Activated naive CD4-positive, alpha-beta T cell treated with anti-CD3 and anti-CD28 coated beads for 36 hours (primary cell): ENCODE measurements at regions not wholly inside any gene's neighbourhood (a gene's known extent, or its start where the extent isn't known, plus 50 kb on each side); places are given as distances from the start of the nearest gene placed in this dataset.

Source experiments
- CTCF ChIA-PET: fragments of 350-600 bp; sonication (Branson Sonifier 250); formaldehyde crosslinking; loops from one replicate; lab custom pipeline; 2021; ENCODE audit warnings: antibody characterized with exemption; lab: Charles Lee
- DNase-seq: peaks from one replicate; pipeline ENCODE4 v3.0.0-alpha.2; 2020
- H3K27ac Mint-ChIP-seq: one replicate; pipeline ENCODE4 v1.8.0; 2021; ENCODE audit warnings: mild to moderate bottlenecking, mixed read lengths
- H3K27me3 Mint-ChIP-seq: one replicate; pipeline ENCODE4 v1.8.0; 2021; ENCODE audit warnings: low read depth, mixed read lengths
- H3K36me3 Mint-ChIP-seq: one replicate; pipeline ENCODE4 v1.8.0; 2021; ENCODE audit warnings: low read depth, mixed read lengths
- H3K4me1 Mint-ChIP-seq: one replicate; pipeline ENCODE4 v1.8.0; 2021; ENCODE audit warnings: low read depth, mixed read lengths
- H3K4me3 Mint-ChIP-seq: one replicate; pipeline ENCODE4 v1.8.0; 2021; ENCODE audit warnings: mild to moderate bottlenecking, moderate library complexity, mixed read lengths
- H3K9me3 Mint-ChIP-seq: one replicate; pipeline ENCODE4 v1.8.0; 2021; ENCODE audit warnings: mixed read lengths
- intact Hi-C: fragments of 100-400 bp; cut with micrococcal nuclease; formaldehyde crosslinking; loops from one replicate; pipeline ENCODE4 v1.15.1; 2023

GRCh38 chr18:57910817-57911216 lies 107.7 kb upstream of the ATP8B1 start:
- peaks cover 11% of the 10 kb centered on the region for H3K27me3 Mint-ChIP-seq
- CTCF ChIA-PET = interaction anchor here (1.0 to 1.2 kb wide), 2 partner anchors 13 to 48 kb away, joined by 3 to 4 read pairs; no protein-coding TSS in a partner anchor
- intact Hi-C loops = no loop called here
- no peaks in the 10 kb centered on the region for H3K36me3 Mint-ChIP-seq
- H3K9me3 Mint-ChIP-seq = no peaks in the 10 kb centered on the region
- peak; percentile 28 for DNase-seq
- H3K27ac Mint-ChIP-seq = no peak overlapping the region
- H3K4me3 Mint-ChIP-seq = no peak overlapping the region
- H3K4me1 Mint-ChIP-seq = peaks cover 4% of the 10 kb centered on the region

GRCh38 chr18:57910134-57910533 lies 107.0 kb upstream of the ATP8B1 start:
- Mint-ChIP-seq H3K27me3 (peaks cover 13% of the 10 kb centered on the region), H3K36me3 (no peaks in the 10 kb centered on the region), H3K4me3 (no peak overlapping the region), H3K27ac (no peak overlapping the region), H3K9me3 (no peaks in the 10 kb centered on the region), H3K4me1 (no peaks in the 10 kb centered on the region)
- CTCF ChIA-PET = interaction anchor here (1.0 kb wide), 1 partner anchor 49 kb away, joined by 3 read pairs; no protein-coding TSS in a partner anchor
- DNase-seq = no peak
- intact Hi-C loops = no loop called here

DNA sequence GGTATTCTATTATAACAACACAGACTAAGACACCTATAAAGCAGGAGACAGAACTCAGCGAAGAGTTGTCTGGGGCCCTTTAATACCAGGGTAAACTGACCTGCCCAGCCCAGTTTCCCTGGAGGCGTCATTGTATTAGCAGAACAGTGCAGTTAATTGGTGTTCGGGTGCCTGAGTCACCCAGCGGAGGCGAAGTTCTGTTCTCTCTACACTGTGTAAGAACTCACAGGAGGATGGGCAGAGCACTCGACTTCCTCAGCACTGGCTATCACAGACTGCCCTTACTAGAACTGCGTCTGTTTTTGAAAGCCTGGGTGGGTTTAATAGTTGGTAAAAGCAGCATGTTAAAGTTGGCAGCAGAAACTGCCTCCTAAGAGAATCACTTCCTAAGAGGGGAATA lies 106.5 kb upstream of the ATP8B1 start:
- H3K36me3 Mint-ChIP-seq = no peaks in the 10 kb centered on the region
- CTCF ChIA-PET = interaction anchor here (1.0 kb wide), 1 partner anchor 49 kb away, joined by 3 read pairs; no protein-coding TSS in a partner anchor
- H3K27ac Mint-ChIP-seq = no peak overlapping the region
- no peak for DNase-seq
- no peaks in the 10 kb centered on the region for H3K4me1 Mint-ChIP-seq
- intact Hi-C loops = no loop called here
- H3K27me3 Mint-ChIP-seq = peaks cover 13% of the 10 kb centered on the region
- H3K4me3 Mint-ChIP-seq = no peak overlapping the region
- no peaks in the 10 kb centered on the region for H3K9me3 Mint-ChIP-seq

- no peak overlapping the region for H3K4me3 Mint-ChIP-seq
- no peaks in the 10 kb centered on the region for H3K4me1 Mint-ChIP-seq
- no peaks in the 10 kb centered on the region for H3K9me3 Mint-ChIP-seq
- H3K36me3 Mint-ChIP-seq = no peaks in the 10 kb centered on the region
- DNase-seq = no peak
- intact Hi-C loops = no loop called here
- H3K27ac Mint-ChIP-seq = no peak overlapping the region
- H3K27me3 Mint-ChIP-seq = peaks cover 11% of the 10 kb centered on the region
- CTCF ChIA-PET = interaction anchor here (1.0 to 1.3 kb wide), 2 partner anchors 9 to 26 kb away, joined by 3 to 5 read pairs; no protein-coding TSS in a partner anchor
Observed at GRCh38 chr18:57908092-57908491, 105.0 kb upstream of the ATP8B1 start.

DNA sequence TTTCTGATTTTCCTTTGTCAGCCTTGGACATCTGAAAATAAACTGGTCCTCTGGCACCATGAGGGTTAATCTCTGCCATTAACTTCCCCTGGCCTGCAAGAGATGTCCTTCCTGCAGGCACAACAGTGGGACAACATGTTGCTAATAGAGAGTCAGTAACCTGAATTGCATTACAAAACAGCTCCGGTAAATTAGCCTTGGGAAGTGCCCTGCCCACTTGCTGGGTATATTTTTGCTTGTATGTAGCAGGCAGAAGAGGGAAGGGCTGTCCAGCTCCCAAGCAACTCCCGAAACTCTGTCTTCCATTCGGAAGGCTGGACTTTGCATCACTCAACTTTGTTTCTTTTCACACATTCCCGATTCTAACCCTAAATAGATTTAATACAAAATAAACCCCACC lies 104.4 kb upstream of the ATP8B1 start:
- Mint-ChIP-seq H3K4me3 (no peak overlapping the region), H3K27ac (no peak overlapping the region), H3K4me1 (no peaks in the 10 kb centered on the region), H3K9me3 (no peaks in the 10 kb centered on the region), H3K36me3 (no peaks in the 10 kb centered on the region), H3K27me3 (peaks cover 11% of the 10 kb centered on the region)
- intact Hi-C loops = no loop called here
- no peak for DNase-seq
- CTCF ChIA-PET = interaction anchor here (1.3 kb wide), 1 partner anchor 8 kb away, joined by 5 read pairs; no protein-coding TSS in a partner anchor

- Mint-ChIP-seq H3K4me1 (no peaks in the 10 kb centered on the region), H3K27ac (no peak overlapping the region), H3K9me3 (no peaks in the 10 kb centered on the region), H3K36me3 (no peaks in the 10 kb centered on the region), H3K27me3 (peaks cover 11% of the 10 kb centered on the region), H3K4me3 (no peak overlapping the region)
- no peak for DNase-seq
- CTCF ChIA-PET = no interaction called here
- intact Hi-C loops = no loop called here
Observed at GRCh38 chr18:57906852-57907251, 103.7 kb upstream of the ATP8B1 start.

DNA sequence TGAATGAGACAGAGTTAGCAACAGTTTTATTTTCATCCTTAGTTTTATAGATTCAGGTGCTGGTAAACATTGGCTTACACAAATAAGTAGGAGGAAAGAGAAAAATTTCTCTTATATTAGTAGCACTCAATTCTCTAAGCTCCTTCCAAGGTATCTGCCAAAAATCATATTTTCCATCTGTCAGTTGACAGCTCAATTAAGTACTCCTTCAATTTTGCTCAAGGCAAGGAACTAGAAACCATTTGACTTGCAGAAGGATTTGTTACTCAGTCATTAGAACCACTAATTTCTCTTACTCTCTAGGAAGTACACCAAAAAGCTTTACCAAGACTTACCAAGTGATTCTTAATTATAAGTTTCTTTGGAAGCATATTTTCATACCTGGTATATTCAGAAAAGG lies 101.4 kb upstream of the ATP8B1 start:
- no peaks in the 10 kb centered on the region for H3K9me3 Mint-ChIP-seq
- no peak overlapping the region for H3K27ac Mint-ChIP-seq
- DNase-seq = no peak
- CTCF ChIA-PET = interaction anchor here (1.2 kb wide), 1 partner anchor 10 kb away, joined by 4 read pairs; no protein-coding TSS in a partner anchor
- H3K36me3 Mint-ChIP-seq = no peaks in the 10 kb centered on the region
- intact Hi-C loops = no loop called here
- H3K4me3 Mint-ChIP-seq = no peak overlapping the region
- H3K4me1 Mint-ChIP-seq = no peaks in the 10 kb centered on the region
- peaks cover 11% of the 10 kb centered on the region for H3K27me3 Mint-ChIP-seq

DNA sequence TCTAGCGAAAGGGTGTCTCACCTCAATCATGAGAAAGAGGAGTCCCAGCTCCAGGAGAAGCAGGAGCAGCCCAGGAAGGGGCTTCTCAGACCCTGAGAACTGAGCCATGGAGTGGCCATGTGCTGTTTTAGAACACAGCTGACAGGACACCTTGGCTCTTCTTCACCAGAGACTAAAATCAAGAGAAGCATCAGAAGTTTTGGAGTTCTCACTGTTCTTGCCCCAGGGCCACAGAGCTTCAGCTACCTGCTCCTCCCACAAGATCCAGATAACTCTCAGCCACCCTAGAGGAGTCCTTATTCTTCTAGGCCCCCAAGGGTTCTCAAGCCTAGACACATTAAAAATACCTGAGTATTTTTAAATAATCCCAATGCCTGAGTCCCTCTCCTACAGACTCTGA lies 99.6 kb upstream of the ATP8B1 start:
- no peaks in the 10 kb centered on the region for H3K4me1 Mint-ChIP-seq
- no peak overlapping the region for H3K4me3 Mint-ChIP-seq
- no peak overlapping the region for H3K27ac Mint-ChIP-seq
- no peak for DNase-seq
- intact Hi-C loops = no loop called here
- H3K27me3 Mint-ChIP-seq = peaks cover 11% of the 10 kb centered on the region
- no peaks in the 10 kb centered on the region for H3K36me3 Mint-ChIP-seq
- H3K9me3 Mint-ChIP-seq = no peaks in the 10 kb centered on the region
- CTCF ChIA-PET = interaction anchor here (0.6 kb wide), 2 partner anchors 74 to 436 kb away, joined by 3 to 4 read pairs; no protein-coding TSS in a partner anchor

GRCh38 chr18:57901825-57902589 lies 98.9 kb upstream of the ATP8B1 start:
- H3K36me3 Mint-ChIP-seq = no peaks in the 10 kb centered on the region
- no peaks in the 10 kb centered on the region for H3K9me3 Mint-ChIP-seq
- intact Hi-C loops = no loop called here
- no peaks in the 10 kb centered on the region for H3K4me1 Mint-ChIP-seq
- CTCF ChIA-PET = interaction anchor here (0.6 kb wide), 1 partner anchor 74 kb away, joined by 3 read pairs; no protein-coding TSS in a partner anchor
- H3K27ac Mint-ChIP-seq = no peak overlapping the region
- H3K4me3 Mint-ChIP-seq = no peak overlapping the region
- DNase-seq = no peak
- peaks cover 10% of the 10 kb centered on the region for H3K27me3 Mint-ChIP-seq

DNA sequence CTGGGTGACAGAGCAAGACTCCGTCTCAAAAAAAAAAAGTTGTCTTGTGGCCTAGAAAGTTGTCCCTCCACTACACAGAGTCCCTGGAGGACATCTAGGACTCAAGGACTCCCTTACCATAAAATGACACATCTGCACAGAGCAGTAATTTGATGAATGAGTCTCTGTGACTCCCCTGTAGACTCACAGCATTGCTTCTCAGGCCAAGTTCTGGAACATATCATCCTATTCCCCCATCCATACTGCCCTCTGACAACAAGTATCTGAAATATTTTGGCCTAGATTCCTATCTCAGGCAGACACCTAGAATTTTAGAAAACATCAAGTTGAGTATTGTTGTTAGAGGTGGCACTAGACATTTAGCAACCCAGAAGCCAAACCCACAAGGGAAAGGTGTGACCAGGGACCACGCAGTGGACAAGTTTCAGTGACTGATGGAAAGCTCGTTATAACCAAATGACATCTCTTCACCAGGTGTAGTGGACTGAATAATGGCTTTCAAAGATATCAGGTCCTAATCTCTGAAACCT lies 97.9 kb upstream of the ATP8B1 start:
- intact Hi-C loops = no loop called here
- Mint-ChIP-seq H3K36me3 (no peaks in the 10 kb centered on the region), H3K27me3 (peaks cover 3% of the 10 kb centered on the region), H3K4me1 (no peaks in the 10 kb centered on the region), H3K4me3 (no peak overlapping the region), H3K9me3 (no peaks in the 10 kb centered on the region), H3K27ac (no peak overlapping the region)
- no peak for DNase-seq
- CTCF ChIA-PET = no interaction called here

DNA sequence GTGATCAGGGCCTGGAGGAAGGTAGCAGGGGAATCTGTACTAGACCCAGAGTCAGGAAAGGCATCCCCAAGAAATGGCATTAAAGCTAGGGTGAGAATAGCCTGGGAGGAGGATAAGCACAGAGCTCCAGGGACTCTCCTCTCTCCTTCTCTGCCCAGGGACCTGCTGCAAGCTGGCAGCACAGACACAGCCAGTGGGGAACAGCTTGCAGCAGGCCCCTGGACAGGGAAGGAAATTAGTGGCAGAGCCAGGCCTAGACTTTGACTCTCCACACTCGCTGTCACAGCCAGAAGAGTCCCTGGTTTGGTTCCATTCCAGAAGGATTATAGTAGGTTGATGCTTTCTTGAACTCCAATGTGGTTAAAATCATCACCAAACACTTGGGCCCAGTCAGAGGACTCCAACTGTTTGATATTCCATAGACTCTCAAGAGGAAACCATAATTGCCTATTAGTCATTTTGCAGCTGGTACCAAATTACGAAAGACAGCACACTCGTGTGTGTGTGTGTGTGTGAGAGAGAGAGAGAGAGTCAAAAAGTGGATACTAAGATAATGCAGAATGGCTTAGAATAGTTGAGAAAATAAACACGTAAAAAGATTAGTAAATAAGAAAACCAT lies 95.5 kb upstream of the ATP8B1 start:
- H3K36me3 Mint-ChIP-seq = no peaks in the 10 kb centered on the region
- no peaks in the 10 kb centered on the region for H3K27me3 Mint-ChIP-seq
- no peaks in the 10 kb centered on the region for H3K9me3 Mint-ChIP-seq
- CTCF ChIA-PET = interaction anchor here (0.8 to 1.8 kb wide), 2 partner anchors 9 to 63 kb away, joined by 3 to 5 read pairs; no protein-coding TSS in a partner anchor
- no peak overlapping the region for H3K27ac Mint-ChIP-seq
- intact Hi-C loops = no loop called here
- no peaks in the 10 kb centered on the region for H3K4me1 Mint-ChIP-seq
- H3K4me3 Mint-ChIP-seq = no peak overlapping the region
- DNase-seq = no peak

DNA sequence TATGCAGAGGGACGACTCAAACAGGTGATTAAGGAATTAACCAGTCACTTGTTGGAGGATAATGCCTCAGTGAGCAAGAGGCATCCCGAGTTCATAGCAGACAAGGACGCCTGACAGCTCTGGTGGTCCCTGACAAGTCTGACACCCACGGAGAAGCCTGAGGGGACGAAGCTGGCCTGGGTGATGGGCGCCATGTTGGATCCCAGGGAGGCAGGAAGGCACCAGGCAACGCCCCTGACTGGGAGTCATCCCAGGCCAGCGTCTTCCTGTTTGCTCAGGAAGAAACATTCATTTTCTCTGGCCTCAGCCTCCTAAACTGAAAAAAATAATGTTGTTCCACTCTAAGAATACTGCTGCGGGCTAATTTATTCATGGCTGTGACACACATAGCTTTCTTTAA lies 92.1 kb upstream of the ATP8B1 start:
- Mint-ChIP-seq H3K27me3 (no peaks in the 10 kb centered on the region), H3K27ac (no peak overlapping the region), H3K36me3 (no peaks in the 10 kb centered on the region), H3K4me1 (no peaks in the 10 kb centered on the region), H3K9me3 (peaks cover 3% of the 10 kb centered on the region), H3K4me3 (no peak overlapping the region)
- CTCF ChIA-PET = no interaction called here
- intact Hi-C loops = no loop called here
- DNase-seq = no peak
